GOT3 (cell line): ENCODE measurements at regions not wholly inside any gene's neighbourhood (a gene's known extent, or its start where the extent isn't known, plus 50 kb on each side); places are given as distances from the start of the nearest gene placed in this dataset.
"Not testable (repeated sequence)": the region's sequence is repeated elsewhere in the genome, so short reads cannot be mapped to it uniquely, and the experiment has no call there.

Experiments
- DNase-seq: peaks from one replicate; lab custom pipeline; 2025; ENCODE audit warnings: mixed read lengths; lab: John Stamatoyannopoulos, UW

GRCh38 chr20:26373066-26373465 is 676.4 kb upstream of the ZNF337 start:
- DNase-seq = not testable (repeated sequence)

- DNase-seq = no peak
These were observed 657.9 kb upstream of the ZNF337 start for GRCh38 chr20:26354511-26354910.

- DNase-seq = no peak
These were observed 650.7 kb upstream of the ZNF337 start for GRCh38 chr20:26347396-26347795.

- not testable (repeated sequence) for DNase-seq
These were observed 643.9 kb upstream of the ZNF337 start for GRCh38 chr20:26340460-26341065.

GRCh38 chr20:26324177-26324576 is 627.5 kb upstream of the ZNF337 start:
- DNase-seq = no peak

- DNase-seq = no peak
These were observed 618.4 kb upstream of the ZNF337 start for GRCh38 chr20:26315054-26315453.

GRCh38 chr20:26309720-26310119 is 613.1 kb upstream of the ZNF337 start:
- not testable (repeated sequence) for DNase-seq

GRCh38 chr20:26308961-26309360 is 612.3 kb upstream of the ZNF337 start:
- no peak for DNase-seq

- DNase-seq = no peak
These were observed 598.4 kb upstream of the ZNF337 start for GRCh38 chr20:26295006-26295405.

GRCh38 chr20:26288379-26289061 is 591.9 kb upstream of the ZNF337 start:
- DNase-seq = not testable (repeated sequence)

- DNase-seq = no peak
These were observed 582.6 kb upstream of the ZNF337 start for GRCh38 chr20:26279238-26279637.

GRCh38 chr20:26277339-26277738 is 580.7 kb upstream of the ZNF337 start:
- DNase-seq = no peak

- DNase-seq = no peak
These were observed 580.0 kb upstream of the ZNF337 start for GRCh38 chr20:26276554-26277210.

GRCh38 chr20:26268762-26269161 is 572.1 kb upstream of the ZNF337 start:
- not testable (repeated sequence) for DNase-seq

- not testable (repeated sequence) for DNase-seq
These were observed 564.3 kb upstream of the ZNF337 start for GRCh38 chr20:26260925-26261324.

- DNase-seq = not testable (repeated sequence)
These were observed 555.8 kb upstream of the ZNF337 start for GRCh38 chr20:26252311-26252975.

GRCh38 chr20:26251376-26251775 is 554.7 kb upstream of the ZNF337 start:
- not testable (repeated sequence) for DNase-seq

- DNase-seq = not testable (repeated sequence)
These were observed 553.8 kb upstream of the ZNF337 start for GRCh38 chr20:26250249-26251114.

GRCh38 chr20:26243731-26244130 is 547.1 kb upstream of the ZNF337 start:
- no peak for DNase-seq

- DNase-seq = not testable (repeated sequence)
These were observed 524.0 kb upstream of the ZNF337 start for GRCh38 chr20:26220609-26221008.

GRCh38 chr20:26219546-26219945 is 522.9 kb upstream of the ZNF337 start:
- not testable (repeated sequence) for DNase-seq

- DNase-seq = no peak
These were observed 521.6 kb upstream of the ZNF337 start for GRCh38 chr20:26218301-26218700.
